ENCODE measurements at regions not wholly inside any gene's neighbourhood (a gene's known extent, or its start where the extent isn't known, plus 50 kb on each side); places are given as distances from the start of the nearest gene placed in this dataset.

DNA sequence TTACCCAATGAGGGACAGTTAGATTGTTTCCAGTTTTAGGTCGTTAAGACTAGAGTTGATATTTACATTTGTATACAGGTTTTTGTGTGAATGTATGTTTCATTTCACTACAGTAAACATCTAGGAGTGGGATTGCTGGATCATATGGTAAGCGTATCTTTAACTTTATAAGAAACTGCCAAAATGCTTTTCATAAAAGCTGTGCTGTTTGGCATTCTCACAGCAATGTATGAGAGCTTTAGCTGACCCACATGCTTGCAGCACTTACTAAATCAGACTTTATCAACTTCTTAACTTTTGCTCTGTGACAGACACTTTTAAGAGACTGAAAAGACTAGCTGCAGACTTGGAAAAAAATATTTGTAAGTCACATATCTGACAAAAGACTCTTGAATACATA, 262.5 kb upstream of the PELI2 start:
- TF ChIP-seq, protein P1, sequence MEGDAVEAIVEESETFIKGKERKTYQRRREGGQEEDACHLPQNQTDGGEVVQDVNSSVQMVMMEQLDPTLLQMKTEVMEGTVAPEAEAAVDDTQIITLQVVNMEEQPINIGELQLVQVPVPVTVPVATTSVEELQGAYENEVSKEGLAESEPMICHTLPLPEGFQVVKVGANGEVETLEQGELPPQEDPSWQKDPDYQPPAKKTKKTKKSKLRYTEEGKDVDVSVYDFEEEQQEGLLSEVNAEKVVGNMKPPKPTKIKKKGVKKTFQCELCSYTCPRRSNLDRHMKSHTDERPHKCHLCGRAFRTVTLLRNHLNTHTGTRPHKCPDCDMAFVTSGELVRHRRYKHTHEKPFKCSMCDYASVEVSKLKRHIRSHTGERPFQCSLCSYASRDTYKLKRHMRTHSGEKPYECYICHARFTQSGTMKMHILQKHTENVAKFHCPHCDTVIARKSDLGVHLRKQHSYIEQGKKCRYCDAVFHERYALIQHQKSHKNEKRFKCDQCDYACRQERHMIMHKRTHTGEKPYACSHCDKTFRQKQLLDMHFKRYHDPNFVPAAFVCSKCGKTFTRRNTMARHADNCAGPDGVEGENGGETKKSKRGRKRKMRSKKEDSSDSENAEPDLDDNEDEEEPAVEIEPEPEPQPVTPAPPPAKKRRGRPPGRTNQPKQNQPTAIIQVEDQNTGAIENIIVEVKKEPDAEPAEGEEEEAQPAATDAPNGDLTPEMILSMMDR (conservative IDR thresholded peaks at IDR 0.05 in 1 of 2, IDR thresholded peaks at IDR 0.05 in 1 of 2; ENCODE audit: low read depth in 1 of 2, low read length in 2 of 2), result no peak
- TF ChIP-seq EZH2 (IDR thresholded peaks at IDR 0.05; ENCODE audit: low read length, missing control alignments), result no peak
